Progenitor cell of endocrine pancreas (in vitro differentiated cells): ENCODE measurements at regions not wholly inside any gene's neighbourhood (a gene's known extent, or its start where the extent isn't known, plus 50 kb on each side); places are given as distances from the start of the nearest gene placed in this dataset.

Experiments
- DNase-seq: peaks from one replicate; pipeline ENCODE4 v3.0.0; 2021; ENCODE audit warnings: low spot score; ENCODE audit not compliant: unreplicated experiment
- H3K27ac Mint-ChIP-seq: 2 replicates; pipeline ENCODE4 v1.8.0; 2021; ENCODE audit warnings: mild to moderate bottlenecking, moderate library complexity, mixed read lengths
- H3K27me3 Mint-ChIP-seq: 2 replicates; pipeline ENCODE4 v1.8.0; 2021; ENCODE audit warnings: mixed read lengths
- H3K36me3 Mint-ChIP-seq: 2 replicates; pipeline ENCODE4 v1.8.0; 2022; ENCODE audit warnings: mixed read lengths; ENCODE audit not compliant: insufficient read depth
- H3K4me1 Mint-ChIP-seq: 2 replicates; pipeline ENCODE4 v1.8.0; 2021; ENCODE audit warnings: low read depth, mixed read lengths
- H3K4me3 Mint-ChIP-seq: 2 replicates; pipeline ENCODE4 v1.8.0; 2021; ENCODE audit warnings: low read depth, mild to moderate bottlenecking, moderate library complexity, mixed read lengths
- H3K9me3 Mint-ChIP-seq: 2 replicates; pipeline ENCODE4 v1.8.0; 2021; ENCODE audit warnings: low read depth, mixed read lengths
- TF ChIP-seq, protein P1 (sequence below): fragments of 200-600 bp; sonication (generic); IDR thresholded peaks from one replicate; pipeline ENCODE4 v1.5.0; 2021; ENCODE audit warnings: antibody characterized with exemption, mild to moderate bottlenecking; ENCODE audit not compliant: unreplicated experiment

- no peak for DNase-seq
- no peaks in the 10 kb centered on the region for H3K27me3 Mint-ChIP-seq
- TF ChIP-seq, protein P1, sequence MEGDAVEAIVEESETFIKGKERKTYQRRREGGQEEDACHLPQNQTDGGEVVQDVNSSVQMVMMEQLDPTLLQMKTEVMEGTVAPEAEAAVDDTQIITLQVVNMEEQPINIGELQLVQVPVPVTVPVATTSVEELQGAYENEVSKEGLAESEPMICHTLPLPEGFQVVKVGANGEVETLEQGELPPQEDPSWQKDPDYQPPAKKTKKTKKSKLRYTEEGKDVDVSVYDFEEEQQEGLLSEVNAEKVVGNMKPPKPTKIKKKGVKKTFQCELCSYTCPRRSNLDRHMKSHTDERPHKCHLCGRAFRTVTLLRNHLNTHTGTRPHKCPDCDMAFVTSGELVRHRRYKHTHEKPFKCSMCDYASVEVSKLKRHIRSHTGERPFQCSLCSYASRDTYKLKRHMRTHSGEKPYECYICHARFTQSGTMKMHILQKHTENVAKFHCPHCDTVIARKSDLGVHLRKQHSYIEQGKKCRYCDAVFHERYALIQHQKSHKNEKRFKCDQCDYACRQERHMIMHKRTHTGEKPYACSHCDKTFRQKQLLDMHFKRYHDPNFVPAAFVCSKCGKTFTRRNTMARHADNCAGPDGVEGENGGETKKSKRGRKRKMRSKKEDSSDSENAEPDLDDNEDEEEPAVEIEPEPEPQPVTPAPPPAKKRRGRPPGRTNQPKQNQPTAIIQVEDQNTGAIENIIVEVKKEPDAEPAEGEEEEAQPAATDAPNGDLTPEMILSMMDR = no peak
- no peaks in the 10 kb centered on the region for H3K36me3 Mint-ChIP-seq
- H3K27ac Mint-ChIP-seq = no peak overlapping the region
- no peaks in the 10 kb centered on the region for H3K9me3 Mint-ChIP-seq
- peaks cover 3% of the 10 kb centered on the region for H3K4me1 Mint-ChIP-seq
- H3K4me3 Mint-ChIP-seq = no peak overlapping the region
Observed at GRCh38 chr12:70983692-70984091, 63.2 kb upstream of the PTPRR start.

GRCh38 chr12:70982991-70983390 is 62.5 kb upstream of the PTPRR start:
- Mint-ChIP-seq H3K27ac (no peak overlapping the region), H3K4me3 (no peak overlapping the region), H3K9me3 (no peaks in the 10 kb centered on the region), H3K27me3 (no peaks in the 10 kb centered on the region), H3K36me3 (no peaks in the 10 kb centered on the region), H3K4me1 (peaks cover 3% of the 10 kb centered on the region)
- TF ChIP-seq, protein P1 = no peak
- DNase-seq = no peak

DNA sequence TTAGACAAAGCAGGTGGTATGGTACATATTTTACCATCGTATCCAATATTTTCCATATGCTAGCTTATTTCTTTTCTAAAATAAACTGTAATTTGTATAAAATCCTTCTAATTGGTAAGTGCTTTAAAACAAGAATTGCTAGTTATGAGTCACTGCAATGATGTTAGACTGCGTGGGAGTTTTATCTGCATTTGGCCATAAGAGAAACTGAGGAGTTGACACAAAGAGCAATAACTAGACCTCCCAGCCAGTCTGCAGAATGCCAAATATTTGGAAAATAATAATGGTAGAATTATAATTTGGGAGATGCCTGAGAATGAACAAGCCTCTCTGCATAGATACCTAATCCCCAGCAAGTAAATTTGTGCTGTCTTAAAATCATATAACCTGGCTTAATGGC is 61.7 kb upstream of the PTPRR start:
- DNase-seq = no peak
- H3K9me3 Mint-ChIP-seq = no peaks in the 10 kb centered on the region
- H3K4me1 Mint-ChIP-seq = peaks cover 3% of the 10 kb centered on the region
- no peaks in the 10 kb centered on the region for H3K27me3 Mint-ChIP-seq
- no peak overlapping the region for H3K27ac Mint-ChIP-seq
- no peaks in the 10 kb centered on the region for H3K36me3 Mint-ChIP-seq
- TF ChIP-seq, protein P1 = no peak
- H3K4me3 Mint-ChIP-seq = no peak overlapping the region

DNA sequence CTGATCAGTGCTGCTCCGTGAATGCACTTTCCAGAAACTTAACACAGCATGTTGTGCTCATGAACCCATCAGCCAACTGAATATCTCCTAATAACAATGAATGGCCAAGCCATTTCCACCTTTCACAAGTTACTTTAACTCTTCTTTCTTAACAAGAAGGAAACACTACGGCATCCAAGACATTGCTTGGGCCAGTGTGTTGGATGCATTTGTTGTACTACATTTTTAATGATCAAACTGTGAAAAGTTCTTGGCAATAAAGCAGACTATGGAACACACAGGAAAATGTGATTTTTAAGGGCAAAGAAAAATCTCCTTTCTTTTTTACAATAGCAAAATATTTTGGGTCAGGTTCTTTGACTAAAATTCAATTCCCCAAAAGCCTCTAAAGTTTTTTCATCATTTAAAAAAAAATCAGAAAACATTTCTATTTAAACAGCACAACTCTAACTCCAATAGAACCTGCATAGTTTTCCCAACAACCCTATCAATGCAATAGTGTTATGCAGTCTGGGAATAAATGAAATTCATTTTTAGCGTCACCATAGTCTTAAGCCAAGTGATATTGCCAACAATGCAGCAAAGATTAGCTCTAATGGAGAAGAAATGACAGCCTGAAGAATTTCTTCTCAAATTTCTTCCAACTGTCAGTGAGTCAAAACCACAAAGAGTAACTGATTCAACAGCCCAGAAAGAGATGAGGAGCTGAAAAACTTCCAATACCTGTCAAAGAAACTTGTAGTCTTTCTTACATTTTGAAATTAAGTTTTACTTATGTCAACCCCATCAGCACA is 50.7 kb upstream of the PTPRR start:
- Mint-ChIP-seq H3K27me3 (no peaks in the 10 kb centered on the region), H3K27ac (no peak overlapping the region), H3K36me3 (no peaks in the 10 kb centered on the region), H3K4me3 (no peak overlapping the region), H3K4me1 (no peaks in the 10 kb centered on the region), H3K9me3 (no peaks in the 10 kb centered on the region)
- TF ChIP-seq, protein P1 = no peak
- DNase-seq = no peak
